Osteocyte (in vitro differentiated cells): ENCODE measurements at regions not wholly inside any gene's neighbourhood (a gene's known extent, or its start where the extent isn't known, plus 50 kb on each side); places are given as distances from the start of the nearest gene placed in this dataset.
"Not testable (repeated sequence)": the region's sequence is repeated elsewhere in the genome, so short reads cannot be mapped to it uniquely, and the experiment has no call there.

ENCODE experiments used
- DNase-seq: peaks from one replicate; pipeline ENCODE4 v3.0.0; 2021; ENCODE audit warnings: mixed read lengths; ENCODE audit not compliant: unreplicated experiment; ENCODE audit errors: extremely low spot score
- H3K27ac Mint-ChIP-seq: one replicate; pipeline ENCODE4 v1.8.0; 2021; ENCODE audit warnings: mild to moderate bottlenecking, mixed read lengths; ENCODE audit not compliant: unreplicated experiment
- H3K27me3 Mint-ChIP-seq: one replicate; pipeline ENCODE4 v1.8.0; 2021; ENCODE audit warnings: mixed read lengths; ENCODE audit not compliant: unreplicated experiment
- H3K36me3 Mint-ChIP-seq: one replicate; pipeline ENCODE4 v1.8.0; 2021; ENCODE audit warnings: mixed read lengths; ENCODE audit not compliant: unreplicated experiment
- H3K4me1 Mint-ChIP-seq: one replicate; pipeline ENCODE4 v1.8.0; 2021; ENCODE audit warnings: mixed read lengths; ENCODE audit not compliant: unreplicated experiment
- H3K4me3 Mint-ChIP-seq: one replicate; pipeline ENCODE4 v1.8.0; 2021; ENCODE audit warnings: mild to moderate bottlenecking, moderate library complexity, mixed read lengths; ENCODE audit not compliant: unreplicated experiment
- H3K9me3 Mint-ChIP-seq: one replicate; pipeline ENCODE4 v1.8.0; 2021; ENCODE audit warnings: mixed read lengths; ENCODE audit not compliant: unreplicated experiment
- TF ChIP-seq, protein P1 (sequence below): fragments of 200-600 bp; sonication (generic); IDR thresholded peaks from 2 replicates; pipeline ENCODE4 v1.5.0; 2021; ENCODE audit warnings: antibody characterized with exemption, mild to moderate bottlenecking, moderate library complexity

DNA sequence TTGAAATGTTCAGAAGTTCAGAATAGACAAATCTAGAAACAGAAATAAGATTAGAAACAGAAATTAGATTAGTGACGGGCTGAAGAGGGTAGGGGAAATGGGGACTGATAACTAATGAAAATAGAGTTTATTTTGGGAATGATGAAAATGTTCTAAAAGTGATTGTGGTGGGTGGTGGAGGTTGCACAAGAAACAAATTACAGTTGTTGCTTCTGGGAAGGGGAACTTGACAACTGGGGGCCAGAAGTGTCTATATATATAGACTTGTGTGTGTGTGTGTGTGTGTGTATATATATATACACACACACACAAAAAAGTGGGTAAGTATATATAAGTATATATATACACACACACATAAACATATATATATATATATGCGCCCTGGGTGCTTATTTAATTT is 86.5 kb upstream of the RREB1 start:
- Mint-ChIP-seq H3K27me3 (peaks cover 3% of the 10 kb centered on the region), H3K4me1 (no peaks in the 10 kb centered on the region), H3K36me3 (no peaks in the 10 kb centered on the region), H3K9me3 (no peaks in the 10 kb centered on the region), H3K27ac (no peak overlapping the region), H3K4me3 (no peak overlapping the region)
- TF ChIP-seq, protein P1, sequence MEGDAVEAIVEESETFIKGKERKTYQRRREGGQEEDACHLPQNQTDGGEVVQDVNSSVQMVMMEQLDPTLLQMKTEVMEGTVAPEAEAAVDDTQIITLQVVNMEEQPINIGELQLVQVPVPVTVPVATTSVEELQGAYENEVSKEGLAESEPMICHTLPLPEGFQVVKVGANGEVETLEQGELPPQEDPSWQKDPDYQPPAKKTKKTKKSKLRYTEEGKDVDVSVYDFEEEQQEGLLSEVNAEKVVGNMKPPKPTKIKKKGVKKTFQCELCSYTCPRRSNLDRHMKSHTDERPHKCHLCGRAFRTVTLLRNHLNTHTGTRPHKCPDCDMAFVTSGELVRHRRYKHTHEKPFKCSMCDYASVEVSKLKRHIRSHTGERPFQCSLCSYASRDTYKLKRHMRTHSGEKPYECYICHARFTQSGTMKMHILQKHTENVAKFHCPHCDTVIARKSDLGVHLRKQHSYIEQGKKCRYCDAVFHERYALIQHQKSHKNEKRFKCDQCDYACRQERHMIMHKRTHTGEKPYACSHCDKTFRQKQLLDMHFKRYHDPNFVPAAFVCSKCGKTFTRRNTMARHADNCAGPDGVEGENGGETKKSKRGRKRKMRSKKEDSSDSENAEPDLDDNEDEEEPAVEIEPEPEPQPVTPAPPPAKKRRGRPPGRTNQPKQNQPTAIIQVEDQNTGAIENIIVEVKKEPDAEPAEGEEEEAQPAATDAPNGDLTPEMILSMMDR = no peak
- no peak for DNase-seq

DNA sequence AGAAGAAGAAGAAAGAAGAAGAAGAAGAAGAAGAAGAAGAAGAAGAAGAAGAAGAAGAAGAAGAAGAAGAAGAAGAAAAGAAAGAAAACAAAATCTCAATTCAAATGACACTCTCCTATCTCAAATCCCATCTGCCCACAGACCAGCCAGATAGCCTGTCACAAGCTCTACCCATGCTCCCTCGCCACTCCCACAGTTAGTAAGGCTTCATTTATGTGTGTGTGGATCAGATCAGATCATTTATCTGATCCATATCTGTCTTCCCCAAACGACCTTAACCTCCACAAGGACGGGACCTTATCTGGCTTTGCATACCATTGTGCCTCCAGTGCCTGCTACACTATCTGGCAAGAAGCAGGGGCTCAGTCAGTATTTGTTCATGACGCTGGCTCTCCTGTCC is 81.9 kb upstream of the RREB1 start:
- H3K27ac Mint-ChIP-seq = no peak overlapping the region
- peaks cover 4% of the 10 kb centered on the region for H3K9me3 Mint-ChIP-seq
- TF ChIP-seq, protein P1 = no peak
- no peak overlapping the region for H3K4me3 Mint-ChIP-seq
- DNase-seq = no peak
- H3K4me1 Mint-ChIP-seq = no peaks in the 10 kb centered on the region
- H3K36me3 Mint-ChIP-seq = no peaks in the 10 kb centered on the region
- H3K27me3 Mint-ChIP-seq = peaks cover 21% of the 10 kb centered on the region

DNA sequence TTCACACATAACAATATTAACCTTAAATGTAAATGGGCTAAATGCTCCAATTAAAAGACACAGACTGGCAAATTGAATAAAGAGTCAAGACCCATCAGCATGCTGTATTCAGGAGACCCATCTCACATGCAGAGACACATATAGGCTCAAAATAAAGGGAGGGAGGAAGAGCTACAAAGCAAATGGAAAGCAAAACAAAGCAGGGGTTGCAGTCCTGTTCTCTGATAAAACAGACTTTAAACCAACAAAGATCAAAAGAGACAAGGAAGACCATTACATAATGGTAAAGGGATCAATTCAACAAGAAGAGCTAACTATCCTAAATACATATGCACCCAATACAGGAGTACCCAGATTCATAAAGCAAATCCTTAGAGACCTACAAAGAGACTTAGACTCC is 78.8 kb upstream of the RREB1 start:
- H3K36me3 Mint-ChIP-seq, H3K4me1 Mint-ChIP-seq, H3K27ac Mint-ChIP-seq, H3K4me3 Mint-ChIP-seq, H3K9me3 Mint-ChIP-seq, DNase-seq: not testable (repeated sequence)
- peaks cover 26% of the 10 kb centered on the region for H3K27me3 Mint-ChIP-seq

DNA sequence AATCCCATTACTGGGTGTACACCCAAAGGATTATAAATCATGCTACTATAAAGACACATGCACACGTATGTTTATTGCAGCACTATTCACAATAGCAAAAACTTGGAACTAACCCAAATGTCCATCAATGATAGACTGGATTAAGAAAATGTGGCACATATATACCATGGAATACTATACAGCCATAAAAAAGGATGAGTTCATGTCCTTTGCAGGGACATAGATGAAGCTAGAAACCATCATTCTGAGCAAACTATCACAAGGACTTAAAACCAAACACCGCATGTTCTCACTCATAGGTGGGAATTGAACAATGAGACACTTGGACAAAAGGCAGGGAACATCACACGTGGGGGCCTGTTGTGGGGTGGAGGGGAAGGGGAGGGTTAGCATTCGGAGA is 76.8 kb upstream of the RREB1 start:
- not testable (repeated sequence) for H3K4me3 Mint-ChIP-seq, H3K4me1 Mint-ChIP-seq, H3K9me3 Mint-ChIP-seq, DNase-seq, H3K36me3 Mint-ChIP-seq, H3K27ac Mint-ChIP-seq
- H3K27me3 Mint-ChIP-seq = peaks cover 28% of the 10 kb centered on the region

DNA sequence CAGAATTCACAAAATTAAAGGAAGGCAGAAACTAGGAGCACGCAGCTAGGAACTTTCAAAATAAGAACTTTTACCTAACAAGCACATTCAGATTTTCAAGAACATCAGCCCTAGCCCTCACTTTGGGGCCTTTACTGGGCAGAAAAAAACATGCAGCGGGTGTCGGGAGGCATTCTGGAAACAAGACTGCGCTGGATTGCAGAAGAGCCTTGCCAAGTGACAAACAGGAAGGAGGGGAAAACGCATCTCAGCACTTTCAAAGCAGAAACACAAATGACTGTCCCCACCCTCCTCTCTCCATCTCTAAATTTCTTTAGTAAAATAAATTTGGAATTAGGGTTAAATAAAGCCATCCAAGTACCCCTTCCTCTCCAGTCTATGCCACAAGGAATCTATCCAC is 74.6 kb upstream of the RREB1 start:
- no peaks in the 10 kb centered on the region for H3K36me3 Mint-ChIP-seq
- no peak overlapping the region for H3K4me3 Mint-ChIP-seq
- peaks cover 2% of the 10 kb centered on the region for H3K9me3 Mint-ChIP-seq
- DNase-seq = no peak
- H3K27ac Mint-ChIP-seq = no peak overlapping the region
- H3K4me1 Mint-ChIP-seq = no peaks in the 10 kb centered on the region
- peaks cover 27% of the 10 kb centered on the region for H3K27me3 Mint-ChIP-seq
- TF ChIP-seq, protein P1 = no peak

DNA sequence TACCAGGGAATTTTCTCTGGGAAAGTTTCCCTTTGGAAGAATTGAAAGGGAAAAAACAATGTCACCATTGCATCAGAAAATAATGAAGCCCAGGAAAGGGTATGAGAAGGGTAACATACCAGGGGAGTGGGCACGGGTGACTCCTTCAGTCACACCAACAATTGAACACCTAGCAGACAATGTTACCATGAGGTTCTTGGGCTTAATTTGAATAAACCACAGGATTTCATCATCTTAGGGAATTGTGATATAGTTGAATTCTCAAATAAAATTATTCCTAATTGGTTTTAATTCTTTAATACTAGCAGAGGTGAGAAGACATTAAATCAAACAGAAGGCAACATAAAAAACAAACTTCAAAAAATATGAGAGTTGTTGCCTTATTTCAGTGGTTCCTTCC is 73.7 kb upstream of the RREB1 start:
- Mint-ChIP-seq H3K4me3 (no peak overlapping the region), H3K4me1 (no peaks in the 10 kb centered on the region), H3K27ac (no peak overlapping the region), H3K9me3 (no peaks in the 10 kb centered on the region), H3K36me3 (no peaks in the 10 kb centered on the region), H3K27me3 (peaks cover 21% of the 10 kb centered on the region)
- TF ChIP-seq, protein P1 = no peak
- no peak for DNase-seq
